ENCODE measurements at regions not wholly inside any gene's neighbourhood (a gene's known extent, or its start where the extent isn't known, plus 50 kb on each side); places are given as distances from the start of the nearest gene placed in this dataset.

GRCh38 chr4:3704669-3705068, 61.5 kb upstream of the ADRA2C start:
- DNase-seq (ENCODE audit: low read depth in 2 of 2): no peak

- DNase-seq (ENCODE audit: low read depth in 2 of 2): no peak
Measured at GRCh38 chr4:3703677-3704521, 62.3 kb upstream of the ADRA2C start.

- DNase-seq (ENCODE audit: low read depth in 2 of 2): no peak
Measured at GRCh38 chr4:3703343-3703676, 62.9 kb upstream of the ADRA2C start.

- DNase-seq (ENCODE audit: low read depth in 2 of 2): no peak
Measured at GRCh38 chr4:3702561-3703221, 63.5 kb upstream of the ADRA2C start.

- no peak for DNase-seq (ENCODE audit: low read depth in 2 of 2)
Measured at GRCh38 chr4:3701736-3702560, 64.2 kb upstream of the ADRA2C start.

GRCh38 chr4:3701271-3701734, 64.9 kb upstream of the ADRA2C start:
- DNase-seq (ENCODE audit: low read depth in 2 of 2): no peak

- DNase-seq (ENCODE audit: low read depth in 2 of 2): no peak
Measured at GRCh38 chr4:3700736-3701135, 65.4 kb upstream of the ADRA2C start.

GRCh38 chr4:3700223-3700622, 66.0 kb upstream of the ADRA2C start:
- DNase-seq (ENCODE audit: low read depth in 2 of 2): no peak

GRCh38 chr4:3699678-3700077, 66.5 kb upstream of the ADRA2C start:
- DNase-seq (ENCODE audit: low read depth in 2 of 2): no peak

GRCh38 chr4:3699261-3699660, 66.9 kb upstream of the ADRA2C start:
- no peak for DNase-seq (ENCODE audit: low read depth in 2 of 2)

- no peak for DNase-seq (ENCODE audit: low read depth in 2 of 2)
Measured at GRCh38 chr4:3697033-3697432, 69.2 kb upstream of the ADRA2C start.

GRCh38 chr4:3690551-3691152, 75.5 kb upstream of the ADRA2C start:
- DNase-seq (ENCODE audit: low read depth in 2 of 2): no peak

- no peak for DNase-seq (ENCODE audit: low read depth in 2 of 2)
Measured at GRCh38 chr4:3689576-3690550, 76.3 kb upstream of the ADRA2C start.

- DNase-seq (ENCODE audit: low read depth in 2 of 2): no peak
Measured at GRCh38 chr4:3689006-3689405, 77.2 kb upstream of the ADRA2C start.

- no peak for DNase-seq (ENCODE audit: low read depth in 2 of 2)
Measured at GRCh38 chr4:3688018-3688998, 77.9 kb upstream of the ADRA2C start.

- DNase-seq (ENCODE audit: low read depth in 2 of 2): no peak
Measured at GRCh38 chr4:3687538-3687937, 78.6 kb upstream of the ADRA2C start.

- DNase-seq (ENCODE audit: low read depth in 2 of 2): no peak
Measured at GRCh38 chr4:3686753-3687152, 79.4 kb upstream of the ADRA2C start.

- DNase-seq (ENCODE audit: low read depth in 2 of 2): no peak
Measured at GRCh38 chr4:3685081-3685645, 81.0 kb upstream of the ADRA2C start.

GRCh38 chr4:3684546-3684945, 81.6 kb upstream of the ADRA2C start:
- DNase-seq (ENCODE audit: low read depth in 2 of 2): no peak
